ENCODE measurements at regions not wholly inside any gene's neighbourhood (a gene's known extent, or its start where the extent isn't known, plus 50 kb on each side); places are given as distances from the start of the nearest gene placed in this dataset.

DNA sequence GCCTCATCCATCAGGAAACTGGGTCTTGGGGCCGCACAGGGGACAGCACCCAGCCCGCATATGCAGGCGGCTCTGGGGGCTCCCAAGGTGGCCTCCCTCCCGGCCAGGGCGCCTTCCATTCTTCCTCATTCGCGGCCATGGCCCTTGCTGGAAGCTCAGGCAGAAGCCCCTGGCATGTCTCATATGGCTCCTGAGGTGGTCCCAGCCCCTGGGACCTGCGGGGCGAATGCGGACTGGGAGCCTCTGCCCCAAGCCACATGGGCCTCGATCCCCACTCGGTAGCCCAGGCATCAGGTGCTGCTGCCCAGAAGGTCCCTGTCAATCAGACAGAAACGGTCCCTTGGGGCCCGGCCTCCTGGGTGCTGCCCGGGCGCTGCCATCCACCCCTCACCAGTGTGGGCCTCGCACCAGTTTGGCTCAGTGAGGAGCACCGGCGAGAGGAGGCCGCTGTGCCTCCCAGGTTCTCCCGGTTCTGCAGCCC lies 301.6 kb downstream of the TEX29 start:
- H4K20me1 ChIP-seq (ENCODE audit: insufficient read depth, low read length): no peaks in the 10 kb centered on the region
- no peak for FAIRE-seq
- peaks cover 36% of the 10 kb centered on the region for H3K27me3 Mint-ChIP-seq (ENCODE audit: low read depth, unreplicated experiment)
- H3K4me3 Mint-ChIP-seq (ENCODE audit: unreplicated experiment): no peak overlapping the region
- no peak overlapping the region for H3K4me2 ChIP-seq (ENCODE audit: low read length)
- H3K9me3 Mint-ChIP-seq (ENCODE audit: unreplicated experiment): peaks cover 2% of the 10 kb centered on the region
- H3K9ac ChIP-seq (ENCODE audit: low read length): no peak overlapping the region
- no peaks in the 10 kb centered on the region for H3K27me3 ChIP-seq (ENCODE audit: insufficient read depth, low read length)
- no peak overlapping the region for H2AFZ ChIP-seq (ENCODE audit: low read depth, low read length)
- no peak overlapping the region for H3K4me3 ChIP-seq (ENCODE audit: insufficient read depth, low read depth, low read length)
- H3K27ac Mint-ChIP-seq (ENCODE audit: unreplicated experiment): no peak overlapping the region
- H3K27ac ChIP-seq (ENCODE audit: low read depth, low read length): no peak overlapping the region
- no peaks in the 10 kb centered on the region for H3K79me2 ChIP-seq (ENCODE audit: insufficient read depth, low read length)
- TF ChIP-seq, protein P1, sequence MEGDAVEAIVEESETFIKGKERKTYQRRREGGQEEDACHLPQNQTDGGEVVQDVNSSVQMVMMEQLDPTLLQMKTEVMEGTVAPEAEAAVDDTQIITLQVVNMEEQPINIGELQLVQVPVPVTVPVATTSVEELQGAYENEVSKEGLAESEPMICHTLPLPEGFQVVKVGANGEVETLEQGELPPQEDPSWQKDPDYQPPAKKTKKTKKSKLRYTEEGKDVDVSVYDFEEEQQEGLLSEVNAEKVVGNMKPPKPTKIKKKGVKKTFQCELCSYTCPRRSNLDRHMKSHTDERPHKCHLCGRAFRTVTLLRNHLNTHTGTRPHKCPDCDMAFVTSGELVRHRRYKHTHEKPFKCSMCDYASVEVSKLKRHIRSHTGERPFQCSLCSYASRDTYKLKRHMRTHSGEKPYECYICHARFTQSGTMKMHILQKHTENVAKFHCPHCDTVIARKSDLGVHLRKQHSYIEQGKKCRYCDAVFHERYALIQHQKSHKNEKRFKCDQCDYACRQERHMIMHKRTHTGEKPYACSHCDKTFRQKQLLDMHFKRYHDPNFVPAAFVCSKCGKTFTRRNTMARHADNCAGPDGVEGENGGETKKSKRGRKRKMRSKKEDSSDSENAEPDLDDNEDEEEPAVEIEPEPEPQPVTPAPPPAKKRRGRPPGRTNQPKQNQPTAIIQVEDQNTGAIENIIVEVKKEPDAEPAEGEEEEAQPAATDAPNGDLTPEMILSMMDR (IDR thresholded peaks at IDR 0.05; ENCODE audit: insufficient read depth, low read depth, low read length): no peak
- TF ChIP-seq EZH2 (IDR thresholded peaks at IDR 0.05; ENCODE audit: insufficient read depth, low read length): no peak
- H3K36me3 Mint-ChIP-seq (ENCODE audit: low read depth, unreplicated experiment): no peaks in the 10 kb centered on the region
- H3K4me1 ChIP-seq (ENCODE audit: insufficient read depth, low read length): no peaks in the 10 kb centered on the region
- H3K9me3 ChIP-seq (ENCODE audit: insufficient read depth, low read depth, low read length): peaks cover 8% of the 10 kb centered on the region
- H3K36me3 ChIP-seq (ENCODE audit: insufficient read depth, low read length): no peaks in the 10 kb centered on the region
- H3K4me1 Mint-ChIP-seq (ENCODE audit: low read depth, unreplicated experiment): no peaks in the 10 kb centered on the region
- no peak for DNase-seq (ENCODE audit: low read depth)

DNA sequence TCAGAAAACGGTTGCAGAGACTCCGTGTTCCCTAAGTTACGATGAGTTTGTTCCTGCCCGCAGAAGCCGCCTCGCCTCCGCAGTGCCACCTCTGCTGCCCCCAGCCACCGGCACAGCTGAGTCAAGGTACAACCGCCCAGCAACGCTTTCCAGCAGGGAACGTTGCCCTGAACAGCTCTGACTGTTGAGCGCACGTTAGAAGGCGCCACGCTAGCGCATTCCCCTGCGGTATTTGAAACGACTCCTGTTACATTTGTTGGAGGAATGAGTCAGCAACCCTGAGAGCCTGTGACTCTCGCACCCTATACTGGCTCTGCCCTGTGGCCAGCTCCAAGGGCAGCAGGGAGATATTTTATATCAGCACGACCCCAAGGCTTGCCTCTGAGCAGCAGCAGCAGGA lies 302.8 kb downstream of the TEX29 start:
- Mint-ChIP-seq H3K27ac (ENCODE audit: unreplicated experiment) (no peak overlapping the region), H3K27me3 (ENCODE audit: low read depth, unreplicated experiment) (peaks cover 41% of the 10 kb centered on the region), H3K4me3 (ENCODE audit: unreplicated experiment) (no peak overlapping the region), H3K36me3 (ENCODE audit: low read depth, unreplicated experiment) (no peaks in the 10 kb centered on the region), H3K9me3 (ENCODE audit: unreplicated experiment) (peaks cover 2% of the 10 kb centered on the region), H3K4me1 (ENCODE audit: low read depth, unreplicated experiment) (no peaks in the 10 kb centered on the region)
- H3K9ac ChIP-seq (ENCODE audit: low read length): no peak overlapping the region
- FAIRE-seq (no peak), DNase-seq (ENCODE audit: low read depth) (no peak)
- no peak for TF ChIP-seq EZH2 (IDR thresholded peaks at IDR 0.05; ENCODE audit: insufficient read depth, low read length)
- TF ChIP-seq, protein P1 (IDR thresholded peaks at IDR 0.05; ENCODE audit: insufficient read depth, low read depth, low read length): no peak
- no peak overlapping the region for H3K4me2 ChIP-seq (ENCODE audit: low read length)
- H3K79me2 ChIP-seq (ENCODE audit: insufficient read depth, low read length): no peaks in the 10 kb centered on the region
- no peaks in the 10 kb centered on the region for H3K4me1 ChIP-seq (ENCODE audit: insufficient read depth, low read length)
- H2AFZ ChIP-seq (ENCODE audit: low read depth, low read length): no peak overlapping the region
- H4K20me1 ChIP-seq (ENCODE audit: insufficient read depth, low read length): no peaks in the 10 kb centered on the region
- H3K27me3 ChIP-seq (ENCODE audit: insufficient read depth, low read length): no peaks in the 10 kb centered on the region
- no peaks in the 10 kb centered on the region for H3K36me3 ChIP-seq (ENCODE audit: insufficient read depth, low read length)
- H3K4me3 ChIP-seq (ENCODE audit: insufficient read depth, low read depth, low read length): no peak overlapping the region
- no peak overlapping the region for H3K27ac ChIP-seq (ENCODE audit: low read depth, low read length)
- H3K9me3 ChIP-seq (ENCODE audit: insufficient read depth, low read depth, low read length): peaks cover 8% of the 10 kb centered on the region

GRCh38 chr13:111623743-111624505 lies 303.5 kb downstream of the TEX29 start:
- H3K27me3 Mint-ChIP-seq (ENCODE audit: low read depth, unreplicated experiment): peaks cover 44% of the 10 kb centered on the region
- DNase-seq (ENCODE audit: low read depth): no peak
- peaks cover 8% of the 10 kb centered on the region for H3K9me3 ChIP-seq (ENCODE audit: insufficient read depth, low read depth, low read length)

More at GRCh38 chr13:111623743-111624505, 303.5 kb downstream of the TEX29 start:
- H3K36me3 Mint-ChIP-seq (ENCODE audit: low read depth, unreplicated experiment): no peaks in the 10 kb centered on the region
- H4K20me1 ChIP-seq (ENCODE audit: insufficient read depth, low read length): no peaks in the 10 kb centered on the region
- no peaks in the 10 kb centered on the region for H3K79me2 ChIP-seq (ENCODE audit: insufficient read depth, low read length)
- no peaks in the 10 kb centered on the region for H3K27me3 ChIP-seq (ENCODE audit: insufficient read depth, low read length)
- H3K9me3 Mint-ChIP-seq (ENCODE audit: unreplicated experiment): peaks cover 2% of the 10 kb centered on the region
- no peak overlapping the region for H3K4me3 Mint-ChIP-seq (ENCODE audit: unreplicated experiment)
- TF ChIP-seq, protein P1 (IDR thresholded peaks at IDR 0.05; ENCODE audit: insufficient read depth, low read depth, low read length): no peak
- TF ChIP-seq EZH2 (IDR thresholded peaks at IDR 0.05; ENCODE audit: insufficient read depth, low read length): no peak
- no peaks in the 10 kb centered on the region for H3K36me3 ChIP-seq (ENCODE audit: insufficient read depth, low read length)
- H3K4me2 ChIP-seq (ENCODE audit: low read length): no peak overlapping the region
- H3K4me1 Mint-ChIP-seq (ENCODE audit: low read depth, unreplicated experiment): no peaks in the 10 kb centered on the region
- H3K27ac Mint-ChIP-seq (ENCODE audit: unreplicated experiment): no peak overlapping the region
- H3K27ac ChIP-seq (ENCODE audit: low read depth, low read length): no peak overlapping the region
- H3K4me3 ChIP-seq (ENCODE audit: insufficient read depth, low read depth, low read length): no peak overlapping the region
- no peaks in the 10 kb centered on the region for H3K4me1 ChIP-seq (ENCODE audit: insufficient read depth, low read length)
- no peak for FAIRE-seq
- no peak overlapping the region for H3K9ac ChIP-seq (ENCODE audit: low read length)
- no peak overlapping the region for H2AFZ ChIP-seq (ENCODE audit: low read depth, low read length)
